A673 (cell line): ENCODE measurements at regions not wholly inside any gene's neighbourhood (a gene's known extent, or its start where the extent isn't known, plus 50 kb on each side); places are given as distances from the start of the nearest gene placed in this dataset.

Source experiments
- BruUV-seq: library from RNA; stranded (reverse); fragments of 400-500 nt; replicated peaks from 2 replicates; lab custom pipeline; 2021; lab: Mats Ljungman, UMichigan
- CTCF ChIA-PET: fragments of 300-600 bp; sonication (Branson Sonifier 250); formaldehyde crosslinking; loops from one replicate; lab custom pipeline; 2022; ENCODE audit warnings: antibody characterized with exemption; lab: Charles Lee
- POLR2A ChIA-PET: fragments of 300-600 bp; sonication (Branson Sonifier 250); formaldehyde crosslinking; loops from one replicate; lab custom pipeline; 2022; ENCODE audit warnings: antibody characterized with exemption; ENCODE audit not compliant: low non-redundant PET; lab: Charles Lee
- DNase-seq: peaks from one replicate; pipeline ENCODE4 v3.0.0-alpha.2; 2015; ENCODE audit warnings: low spot score
- H3K27ac ChIP-seq: fragments of 200-600 bp; sonication (generic); 2 replicates; pipeline ENCODE4 v1.5.1; 2016; ENCODE audit warnings: mixed run types, low read depth, mild to moderate bottlenecking, mixed read lengths, antibody characterized with exemption, low read length; ENCODE audit not compliant: poor library complexity, severe bottlenecking
- H3K27me3 ChIP-seq: fragments of 200-600 bp; sonication (generic); replicated peaks from 2 replicates; pipeline ENCODE4 v1.6.1; 2017; ENCODE audit warnings: mixed run types, low read depth, mild to moderate bottlenecking, mixed read lengths, antibody characterized with exemption, low read length; ENCODE audit not compliant: insufficient read depth, poor library complexity
- H3K36me3 ChIP-seq: fragments of 200-600 bp; sonication (generic); 2 replicates; pipeline ENCODE4 v1.6.1; 2016; ENCODE audit warnings: mixed run types, mild to moderate bottlenecking, mixed read lengths, antibody characterized with exemption, low read length; ENCODE audit not compliant: insufficient read depth, poor library complexity, severe bottlenecking
- H3K4me1 ChIP-seq: fragments of 200-600 bp; sonication (generic); 2 replicates; pipeline ENCODE4 v1.6.1; 2017; ENCODE audit warnings: mixed run types, mild to moderate bottlenecking, mixed read lengths, antibody characterized with exemption, low read length; ENCODE audit not compliant: insufficient read depth, poor library complexity, severe bottlenecking
- H3K4me3 ChIP-seq: fragments of 200-600 bp; sonication (generic); 2 replicates; pipeline ENCODE4 v1.5.1; 2016; ENCODE audit warnings: low read depth, mixed run types, mild to moderate bottlenecking, mixed read lengths, low read length; ENCODE audit not compliant: poor library complexity, severe bottlenecking
- H3K9me3 ChIP-seq: fragments of 200-600 bp; sonication (generic); 2 replicates; pipeline ENCODE4 v1.6.1; 2016; ENCODE audit warnings: mixed run types, low read depth, mild to moderate bottlenecking, mixed read lengths, antibody characterized with exemption, low read length; ENCODE audit not compliant: poor library complexity, severe bottlenecking
- CTCF ChIP-seq: fragments of 300-800, 200-600 bp; sonication (generic); conservative IDR thresholded peaks from 2 replicates; pipeline ENCODE4 v1.5.1; 2017; ENCODE audit warnings: low read depth, mild to moderate bottlenecking, antibody characterized with exemption, low read length, moderate library complexity, mixed read lengths
- EZH2 ChIP-seq: fragments of 200-600 bp; sonication (generic); IDR thresholded peaks from 2 replicates; pipeline ENCODE4 v1.6.1; 2017; ENCODE audit warnings: borderline replicate concordance, low read depth, mild to moderate bottlenecking, mixed read lengths, antibody characterized with exemption, low read length; ENCODE audit not compliant: poor library complexity, severe bottlenecking
- intact Hi-C: fragments of 100-400 bp; cut with micrococcal nuclease; formaldehyde crosslinking; loops from one replicate; pipeline ENCODE4 v1.10.0; 2022; ENCODE audit not compliant: unreplicated experiment

DNA sequence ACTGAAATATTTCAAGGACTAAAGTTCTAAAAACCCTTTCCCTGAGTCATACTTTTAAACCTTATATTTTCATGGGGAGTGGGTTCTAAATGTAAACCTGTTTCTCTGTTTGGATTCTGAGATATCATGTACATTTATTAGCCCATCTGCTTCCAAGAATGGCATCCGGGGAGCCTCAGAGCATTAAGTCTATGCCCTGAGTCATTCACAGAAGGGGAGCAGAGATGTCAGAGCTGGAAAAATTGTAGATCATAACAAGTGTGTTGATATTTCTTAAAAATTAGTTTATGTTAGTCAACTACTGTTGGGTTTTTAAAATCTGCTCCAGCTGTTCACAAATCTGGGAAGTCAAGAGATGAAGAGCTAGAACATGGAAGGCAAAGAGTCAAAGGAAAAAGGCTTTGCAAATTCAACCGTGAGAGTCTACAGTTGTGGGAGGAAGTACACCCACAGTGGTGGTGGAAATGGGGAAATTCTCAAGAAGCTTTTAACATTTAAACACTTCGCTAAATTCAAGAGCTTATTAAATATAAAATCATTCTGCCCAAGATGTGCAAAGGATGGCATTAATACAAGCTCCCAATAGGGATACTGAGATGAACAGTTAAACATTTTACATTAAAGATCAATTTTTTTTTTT lies 70.5 kb upstream of the FLRT2 start:
- Histone ChIP-seq H3K9me3 (no peaks in the 10 kb centered on the region), H3K4me1 (no peaks in the 10 kb centered on the region), H3K4me3 (no peak overlapping the region), H3K36me3 (no peaks in the 10 kb centered on the region), H3K27ac (no peak overlapping the region), H3K27me3 (no peaks in the 10 kb centered on the region)
- no peak for DNase-seq
- CTCF ChIA-PET: interaction anchor here (0.6 to 0.7 kb wide), 2 partner anchors 32 to 1771 kb away, joined by 3 read pairs; no protein-coding TSS in a partner anchor
- no TSS peak for BruUV-seq
- POLR2A ChIA-PET: no interaction called here
- TF ChIP-seq CTCF: no peak
- TF ChIP-seq EZH2: no peak
- intact Hi-C loops: no loop called here

DNA sequence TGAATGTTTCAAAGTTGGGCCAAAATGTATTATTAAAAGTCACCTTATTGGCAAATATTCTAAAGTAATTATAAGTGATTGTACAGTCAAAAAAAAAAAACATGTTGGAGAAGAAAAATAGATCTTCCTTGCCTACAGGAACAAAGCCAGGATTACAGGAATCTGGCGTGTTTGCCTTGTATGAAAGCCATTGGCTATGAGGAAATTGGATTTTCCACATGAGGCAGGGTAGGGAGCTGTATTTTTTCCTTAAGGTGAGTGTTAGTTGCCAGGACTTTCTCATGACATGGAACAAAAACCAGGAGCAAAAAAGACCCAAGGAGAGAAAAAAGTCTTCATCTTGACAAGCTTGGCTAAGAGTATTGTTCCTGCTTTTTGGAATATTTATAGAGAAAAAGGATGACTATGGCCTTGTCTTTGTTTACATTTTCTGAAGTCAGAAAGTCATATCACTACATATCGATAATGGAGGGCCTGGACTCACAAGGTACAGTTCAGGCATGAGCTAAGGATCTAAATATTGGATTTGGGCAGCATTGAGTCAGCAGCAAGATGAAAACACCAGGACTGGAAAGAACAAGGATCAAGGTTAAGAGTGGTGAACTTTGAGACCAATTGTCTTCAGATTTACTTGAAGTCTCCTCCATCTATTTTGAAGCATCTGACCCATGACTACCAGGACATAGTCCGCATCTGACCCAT lies 68.4 kb upstream of the FLRT2 start:
- DNase-seq: no peak
- POLR2A ChIA-PET: no interaction called here
- intact Hi-C loops: no loop called here
- Histone ChIP-seq H3K9me3 (no peaks in the 10 kb centered on the region), H3K27me3 (no peaks in the 10 kb centered on the region), H3K36me3 (no peaks in the 10 kb centered on the region), H3K4me3 (no peak overlapping the region), H3K27ac (no peak overlapping the region), H3K4me1 (no peaks in the 10 kb centered on the region)
- CTCF ChIA-PET: no interaction called here
- TF ChIP-seq EZH2 (no peak), CTCF (no peak)
- no TSS peak for BruUV-seq

GRCh38 chr14:85463512-85463911 lies 66.4 kb upstream of the FLRT2 start:
- DNase-seq: no peak
- Histone ChIP-seq H3K4me3 (no peak overlapping the region), H3K27ac (no peak overlapping the region), H3K27me3 (no peaks in the 10 kb centered on the region), H3K9me3 (no peaks in the 10 kb centered on the region), H3K36me3 (no peaks in the 10 kb centered on the region), H3K4me1 (no peaks in the 10 kb centered on the region)
- no peak for TF ChIP-seq EZH2
- no peak for TF ChIP-seq CTCF
- intact Hi-C loops: no loop called here
- ChIA-PET POLR2A (no interaction called here), CTCF (no interaction called here)
- no TSS peak for BruUV-seq
